ENCODE measurements at regions not wholly inside any gene's neighbourhood (a gene's known extent, or its start where the extent isn't known, plus 50 kb on each side); places are given as distances from the start of the nearest gene placed in this dataset.

- ATAC-seq (no peak), DNase-seq (peak in 1 of 4 donors; percentile 29)
- Histone ChIP-seq H3K36me3 (replicated peaks in 1 of 2; ENCODE audit: insufficient read depth in 1 of 2, low read depth in 2 of 2) (no peaks in the 10 kb centered on the region), H3K4me3 (no peak overlapping the region), H3K9me3 (no peaks in the 10 kb centered on the region), H3K4me1 (no peaks in the 10 kb centered on the region), H3K27ac (no peak overlapping the region), H3K27me3 (no peaks in the 10 kb centered on the region)
- no peak for TF ChIP-seq POLR2A (IDR thresholded peaks at IDR 0.05)
- TF ChIP-seq CTCF (IDR thresholded peaks at IDR 0.05), result no peak
- WGBS, 2 donors, result 70 to 91% methylated on average over 4 of the region's 4 CpGs
- intact Hi-C loops (cut with DNase I), result no loop called here
Measured at GRCh38 chr2:134108113-134108512, 145.8 kb upstream of the MGAT5 start.

- intact Hi-C loops (cut with DNase I), result no loop called here
- WGBS, 2 donors, result 99 to 100% methylated on average over 3 to 16 of the region's 17 CpGs
- no peaks in the 10 kb centered on the region for H3K9me3 ChIP-seq
- H3K36me3 ChIP-seq (replicated peaks in 1 of 2; ENCODE audit: insufficient read depth in 1 of 2, low read depth in 2 of 2), result no peaks in the 10 kb centered on the region
- no peak for TF ChIP-seq CTCF (IDR thresholded peaks at IDR 0.05)
- no peak overlapping the region for H3K27ac ChIP-seq
- H3K27me3 ChIP-seq, result no peaks in the 10 kb centered on the region
- no peaks in the 10 kb centered on the region for H3K4me1 ChIP-seq
- DNase-seq (no peak), ATAC-seq (no peak)
- no peak overlapping the region for H3K4me3 ChIP-seq
Measured at GRCh38 chr2:134109246-134109645, 144.6 kb upstream of the MGAT5 start.

GRCh38 chr2:134109725-134110124 is 144.1 kb upstream of the MGAT5 start:
- no peak for ATAC-seq

GRCh38 chr2:134110532-134110931 is 143.3 kb upstream of the MGAT5 start:
- Histone ChIP-seq H3K27ac (no peak overlapping the region), H3K9me3 (no peaks in the 10 kb centered on the region), H3K4me1 (no peaks in the 10 kb centered on the region), H3K36me3 (replicated peaks in 1 of 2; ENCODE audit: insufficient read depth in 1 of 2, low read depth in 2 of 2) (no peaks in the 10 kb centered on the region), H3K27me3 (no peaks in the 10 kb centered on the region), H3K4me3 (no peak overlapping the region)
- intact Hi-C loops (cut with DNase I), result loop anchor here (10.0 kb wide), 1 partner anchor 304 kb away; no protein-coding TSS in a partner anchor
- 75 to 90% methylated on average over 3 of the region's 3 CpGs for WGBS, 2 donors
- ATAC-seq (no peak), DNase-seq (no peak)
- no peak for TF ChIP-seq CTCF (IDR thresholded peaks at IDR 0.05)
- TF ChIP-seq POLR2A (IDR thresholded peaks at IDR 0.05), result no peak

More at GRCh38 chr2:134109725-134110124, 144.1 kb upstream of the MGAT5 start:
- intact Hi-C loops (cut with DNase I), result loop anchor here (10.0 kb wide), 1 partner anchor 305 kb away; no protein-coding TSS in a partner anchor
- Histone ChIP-seq H3K27ac (no peak overlapping the region), H3K4me1 (no peaks in the 10 kb centered on the region), H3K9me3 (no peaks in the 10 kb centered on the region), H3K27me3 (no peaks in the 10 kb centered on the region), H3K36me3 (replicated peaks in 1 of 2; ENCODE audit: insufficient read depth in 1 of 2, low read depth in 2 of 2) (no peaks in the 10 kb centered on the region), H3K4me3 (no peak overlapping the region)
- no peak for TF ChIP-seq POLR2A (IDR thresholded peaks at IDR 0.05)
- no peak for TF ChIP-seq CTCF (IDR thresholded peaks at IDR 0.05)
- 91 to 94% methylated on average over 7 to 13 of the region's 13 CpGs for WGBS, 2 donors
- DNase-seq, result no peak

GRCh38 chr2:134117676-134118075 is 136.2 kb upstream of the MGAT5 start:
- Histone ChIP-seq H3K27ac (no peak overlapping the region), H3K27me3 (no peaks in the 10 kb centered on the region), H3K9me3 (no peaks in the 10 kb centered on the region), H3K4me1 (peaks cover 29% of the 10 kb centered on the region), H3K4me3 (no peak overlapping the region), H3K36me3 (replicated peaks in 1 of 2; ENCODE audit: insufficient read depth in 1 of 2, low read depth in 2 of 2) (no peaks in the 10 kb centered on the region)
- 9 to 17% methylated on average over 2 of the region's 2 CpGs for WGBS, 2 donors
- ATAC-seq (no peak), DNase-seq (no peak)
- TF ChIP-seq CTCF (IDR thresholded peaks at IDR 0.05), result no peak
- no peak for TF ChIP-seq POLR2A (IDR thresholded peaks at IDR 0.05)
- intact Hi-C loops (cut with DNase I), result loop anchor here (10.0 kb wide), 1 partner anchor 297 kb away; no protein-coding TSS in a partner anchor
